HG02798 (cell line): ENCODE measurements at regions not wholly inside any gene's neighbourhood (a gene's known extent, or its start where the extent isn't known, plus 50 kb on each side); places are given as distances from the start of the nearest gene placed in this dataset.

ENCODE experiments used
- ATAC-seq: cut with Tn5 transposase; IDR thresholded peaks from one replicate; pipeline ENCODE4 v1.9.1; 2021; ENCODE audit warnings: mild to moderate bottlenecking; ENCODE audit not compliant: unreplicated experiment, poor library complexity

GRCh38 chr3:72418856-72419255, 429.4 kb downstream of the SHQ1 start:
- ATAC-seq: no peak

- no peak for ATAC-seq
These were observed 430.0 kb downstream of the SHQ1 start for GRCh38 chr3:72418244-72418643.

GRCh38 chr3:72414481-72415016, 433.7 kb downstream of the SHQ1 start:
- ATAC-seq: no peak

- ATAC-seq: no peak
These were observed 435.0 kb downstream of the SHQ1 start for GRCh38 chr3:72413228-72413627.

- ATAC-seq: no peak
These were observed 435.8 kb downstream of the SHQ1 start for GRCh38 chr3:72412340-72412956.

GRCh38 chr3:72411843-72412242, 436.4 kb downstream of the SHQ1 start:
- ATAC-seq: no peak

GRCh38 chr3:72411126-72411525, 437.1 kb downstream of the SHQ1 start:
- ATAC-seq: no peak

GRCh38 chr3:72408983-72409779, 439.1 kb downstream of the SHQ1 start:
- no peak for ATAC-seq

GRCh38 chr3:72407766-72408165, 440.5 kb downstream of the SHQ1 start:
- no peak for ATAC-seq

- no peak for ATAC-seq
These were observed 442.2 kb downstream of the SHQ1 start for GRCh38 chr3:72405943-72406566.

- no peak for ATAC-seq
These were observed 447.2 kb downstream of the SHQ1 start for GRCh38 chr3:72401005-72401545.

- ATAC-seq: no peak
These were observed 449.5 kb downstream of the SHQ1 start for GRCh38 chr3:72398781-72399180.

GRCh38 chr3:72397586-72397985, 450.7 kb downstream of the SHQ1 start:
- no peak for ATAC-seq

- ATAC-seq: no peak
These were observed 451.3 kb downstream of the SHQ1 start for GRCh38 chr3:72396899-72397298.

- no peak for ATAC-seq
These were observed 452.4 kb downstream of the SHQ1 start for GRCh38 chr3:72395776-72396311.

GRCh38 chr3:72393455-72393854, 454.8 kb downstream of the SHQ1 start:
- no peak for ATAC-seq

- ATAC-seq: no peak
These were observed 456.6 kb downstream of the SHQ1 start for GRCh38 chr3:72391659-72392058.

GRCh38 chr3:72390841-72391240, 457.4 kb downstream of the SHQ1 start:
- no peak for ATAC-seq

- ATAC-seq: no peak
These were observed 459.6 kb downstream of the SHQ1 start for GRCh38 chr3:72388644-72389043.

- no peak for ATAC-seq
These were observed 460.1 kb downstream of the SHQ1 start for GRCh38 chr3:72388117-72388516.
